Upper lobe of left lung (tissue), 6 donors: ENCODE measurements at regions not wholly inside any gene's neighbourhood (a gene's known extent, or its start where the extent isn't known, plus 50 kb on each side); places are given as distances from the start of the nearest gene placed in this dataset.

Experiments used
- ATAC-seq, 2 donors: fragments of 200-7000 bp; cut with Tn5 transposase; one replicate each; pipeline ENCODE4 v1.9.1; 2022; ENCODE audit warnings: mild to moderate bottlenecking in 2 of 2, moderate library complexity in 2 of 2; ENCODE audit not compliant: low FRiP score in 2 of 2
- DNase-seq, 2 donors: peaks; one replicate each; pipeline ENCODE4 v3.0.0-alpha.2; 2019 to 2020
- H3K27ac ChIP-seq, 4 donors: fragments of 200-600 bp; sonication (generic); one replicate each; pipeline ENCODE4 v1.5.1; 2016 to 2019
- H3K27me3 ChIP-seq, 4 donors: fragments of 200-600 bp; sonication (generic); one replicate each; pipeline ENCODE4 v1.5.1; 2017 to 2019
- H3K36me3 ChIP-seq, 4 donors: fragments of 200-600 bp; sonication (generic); one replicate each; pipeline ENCODE4 v1.5.1; 2016 to 2019
- H3K4me1 ChIP-seq, 4 donors: fragments of 200-600 bp; sonication (generic); one replicate each; pipeline ENCODE4 v1.5.1; 2018 to 2019
- H3K4me3 ChIP-seq, 4 donors: fragments of 200-600 bp; sonication (generic); one replicate each; pipeline ENCODE4 v1.5.1; 2017 to 2019; ENCODE audit warnings: mild to moderate bottlenecking in 2 of 4, moderate library complexity in 1 of 4
- H3K9me3 ChIP-seq, 4 donors: fragments of 200-600 bp; sonication (generic); one replicate each; pipeline ENCODE4 v1.5.1; 2018 to 2019
- CTCF ChIP-seq, 6 experiments: fragments of 450-650 bp in 4 of 6; fragments of 200-600 bp in 2 of 6; sonication (generic) in 2 of 6; IDR thresholded peaks; one replicate each; pipeline ENCODE4 v1.5.1; 2016 to 2019; ENCODE audit warnings: antibody characterized with exemption in 6 of 6
- EP300 ChIP-seq, 4 donors: sonication (generic); formaldehyde crosslinking; IDR thresholded peaks; one replicate each; pipeline ENCODE4 v1.5.1; 2017; ENCODE audit warnings: antibody characterized with exemption in 4 of 4, control low read depth in 2 of 4
- POLR2A ChIP-seq, 4 donors: fragments of 450-650 bp; IDR thresholded peaks; one replicate each; pipeline ENCODE4 v1.5.1; 2016 to 2017; ENCODE audit warnings: antibody characterized with exemption in 4 of 4, mild to moderate bottlenecking in 2 of 4
- POLR2AphosphoS5 ChIP-seq, 2 donors: sonication (generic); formaldehyde crosslinking; IDR thresholded peaks; one replicate each; pipeline ENCODE4 v1.5.1; 2017; ENCODE audit warnings: antibody characterized with exemption in 2 of 2
- WGBS, 2 donors: methylation state at CpG; one replicate each; pipeline ENCODE4 v1.1.5; 2017 to 2018; 5-methylcytosine and 5-hydroxymethylcytosine counted together
- donor health status: DM: no; HTN: no; CAD: no; lungs with moderate emphysema.
- donor health status: DM: no; HTN: yes; CAD: no; lungs with severe emphysema.

- H3K27ac ChIP-seq, result no peak overlapping the region
- 33 to 57% methylated on average over 5 of the region's 5 CpGs for WGBS, 2 donors
- H3K27me3 ChIP-seq, result no peaks in the 10 kb centered on the region
- H3K36me3 ChIP-seq, result no peaks in the 10 kb centered on the region
- no peak overlapping the region for H3K4me3 ChIP-seq
- no peak for TF ChIP-seq POLR2A (IDR thresholded peaks at IDR 0.05)
- no peak for TF ChIP-seq CTCF (IDR thresholded peaks at IDR 0.05)
- TF ChIP-seq EP300 (IDR thresholded peaks at IDR 0.05), result no peak
- TF ChIP-seq POLR2AphosphoS5 (IDR thresholded peaks at IDR 0.05), result no peak
- H3K4me1 ChIP-seq, result no peaks in the 10 kb centered on the region
- no peaks in the 10 kb centered on the region for H3K9me3 ChIP-seq
- DNase-seq (no peak), ATAC-seq (no peak)
Measured at GRCh38 chr6:7033202-7033601, 74.6 kb upstream of the RREB1 start.

GRCh38 chr6:7034055-7034454 is 73.7 kb upstream of the RREB1 start:
- Histone ChIP-seq H3K9me3 (no peaks in the 10 kb centered on the region), H3K4me1 (no peaks in the 10 kb centered on the region), H3K27me3 (no peaks in the 10 kb centered on the region), H3K36me3 (no peaks in the 10 kb centered on the region), H3K4me3 (no peak overlapping the region), H3K27ac (no peak overlapping the region)
- WGBS, 2 donors, result 50 to 71% methylated on average over 1 of the region's 1 CpG
- DNase-seq (no peak), ATAC-seq (no peak)
- no peak for TF ChIP-seq EP300 (IDR thresholded peaks at IDR 0.05)
- no peak for TF ChIP-seq POLR2AphosphoS5 (IDR thresholded peaks at IDR 0.05)
- no peak for TF ChIP-seq CTCF (IDR thresholded peaks at IDR 0.05)
- no peak for TF ChIP-seq POLR2A (IDR thresholded peaks at IDR 0.05)

- Histone ChIP-seq H3K4me3 (no peak overlapping the region), H3K36me3 (no peaks in the 10 kb centered on the region), H3K9me3 (no peaks in the 10 kb centered on the region), H3K27me3 (no peaks in the 10 kb centered on the region), H3K27ac (no peak overlapping the region), H3K4me1 (no peaks in the 10 kb centered on the region)
- no peak for ATAC-seq
- 64 to 78% methylated on average over 2 of the region's 2 CpGs for WGBS, 2 donors
- TF ChIP-seq POLR2A (IDR thresholded peaks at IDR 0.05) (no peak), POLR2AphosphoS5 (IDR thresholded peaks at IDR 0.05) (no peak), EP300 (IDR thresholded peaks at IDR 0.05) (no peak), CTCF (IDR thresholded peaks at IDR 0.05) (no peak)
- DNase-seq, result no peak
Measured at GRCh38 chr6:7035837-7036249, 71.9 kb upstream of the RREB1 start.

GRCh38 chr6:7041511-7042026 is 66.2 kb upstream of the RREB1 start:
- ATAC-seq, result no peak
- Histone ChIP-seq H3K4me3 (no peak overlapping the region), H3K36me3 (no peaks in the 10 kb centered on the region), H3K9me3 (no peaks in the 10 kb centered on the region), H3K27ac (no peak overlapping the region), H3K27me3 (no peaks in the 10 kb centered on the region), H3K4me1 (peaks cover 0 to 10% (median 4%) of the 10 kb centered on the region in 4 donors)
- 76% methylated on average over 3 of the region's 3 CpGs for WGBS, 2 donors
- DNase-seq, result no peak
- no peak for TF ChIP-seq EP300 (IDR thresholded peaks at IDR 0.05)
- TF ChIP-seq POLR2A (IDR thresholded peaks at IDR 0.05), result no peak
- TF ChIP-seq POLR2AphosphoS5 (IDR thresholded peaks at IDR 0.05), result no peak
- TF ChIP-seq CTCF (IDR thresholded peaks at IDR 0.05), result no peak

- H3K4me3 ChIP-seq, result no peak overlapping the region
- peaks cover 0 to 10% (median 4%) of the 10 kb centered on the region in 4 donors for H3K4me1 ChIP-seq
- H3K27me3 ChIP-seq, result no peaks in the 10 kb centered on the region
- H3K9me3 ChIP-seq, result no peaks in the 10 kb centered on the region
- TF ChIP-seq CTCF (IDR thresholded peaks at IDR 0.05), result no peak
- TF ChIP-seq EP300 (IDR thresholded peaks at IDR 0.05), result no peak
- no peak for TF ChIP-seq POLR2AphosphoS5 (IDR thresholded peaks at IDR 0.05)
- no peak for TF ChIP-seq POLR2A (IDR thresholded peaks at IDR 0.05)
- peak in 1 of 2 donors; percentile 60 for ATAC-seq
- 46 to 73% methylated on average over 6 to 12 of the region's 12 CpGs for whole genome bisulfite sequencing, 2 donors
- H3K36me3 ChIP-seq, result no peaks in the 10 kb centered on the region
- peak in 1 of 2 donors; percentile 75 for DNase-seq
- peak overlapping the region in 3 of 4 donors; percentile 9 to 52 (median 33) for H3K27ac ChIP-seq
Measured at GRCh38 chr6:7042056-7042653, 65.6 kb upstream of the RREB1 start.
